ENCODE measurements at regions not wholly inside any gene's neighbourhood (a gene's known extent, or its start where the extent isn't known, plus 50 kb on each side); places are given as distances from the start of the nearest gene placed in this dataset.
A peak's percentile ranks its signal among the peaks of the same experiment; 100 is the strongest.

DNA sequence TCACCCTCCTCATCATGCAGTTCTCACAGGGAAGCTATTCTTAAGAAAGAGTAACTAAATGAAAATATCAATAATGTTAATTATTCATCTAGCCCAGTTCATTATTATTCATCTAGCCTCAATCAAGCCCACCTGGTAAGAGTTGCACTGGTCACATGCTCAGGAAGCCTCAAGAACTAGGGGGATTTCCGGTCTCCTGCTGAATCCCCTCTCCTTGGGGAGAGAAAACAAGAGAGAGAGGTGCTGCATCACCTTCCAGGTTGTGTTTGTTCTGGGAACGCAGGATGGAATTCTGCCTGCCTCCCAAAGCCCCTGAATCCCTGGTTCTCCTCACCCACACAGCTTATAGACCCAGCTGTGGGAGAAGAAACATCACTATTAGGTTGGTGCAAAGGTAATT is 164.0 kb downstream of the PMP22 start:
- DNase-seq (ENCODE audit: extremely low read depth, low read depth) = no peak
- no peak overlapping the region for H3K4me3 ChIP-seq (replicated peaks; ENCODE audit: low read depth, low read length)
- no peak for TF ChIP-seq CTCF (IDR thresholded peaks at IDR 0.05; ENCODE audit: low read depth, low read length, missing control alignments)

DNA sequence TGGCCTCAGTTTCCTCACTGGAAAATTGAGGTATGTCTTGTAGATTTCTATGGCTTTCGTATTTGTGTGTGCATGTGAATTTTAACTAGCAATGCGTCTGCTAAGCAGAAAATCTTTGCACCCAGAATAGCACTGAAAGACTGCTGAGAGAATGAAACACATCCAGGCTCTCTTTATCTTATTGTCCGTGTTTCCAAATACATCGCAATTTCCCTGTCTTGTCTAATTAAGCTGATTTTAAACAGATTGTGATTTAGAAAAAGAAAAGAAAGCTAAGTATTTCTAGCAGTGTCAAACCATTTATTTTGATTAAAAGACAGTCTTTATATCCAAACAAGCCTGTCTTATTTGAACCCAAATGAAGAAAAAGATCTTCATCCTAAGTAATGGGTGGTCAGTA is 168.6 kb downstream of the PMP22 start:
- TF ChIP-seq CTCF (IDR thresholded peaks at IDR 0.05; ENCODE audit: low read depth, low read length, missing control alignments) = no peak
- no peak overlapping the region for H3K4me3 ChIP-seq (replicated peaks; ENCODE audit: low read depth, low read length)
- no peak for DNase-seq (ENCODE audit: extremely low read depth, low read depth)

GRCh38 chr17:15095935-15096334 is 169.2 kb downstream of the PMP22 start:
- DNase-seq (ENCODE audit: extremely low read depth, low read depth) = no peak
- no peak overlapping the region for H3K4me3 ChIP-seq (replicated peaks; ENCODE audit: low read depth, low read length)
- no peak for TF ChIP-seq CTCF (IDR thresholded peaks at IDR 0.05; ENCODE audit: low read depth, low read length, missing control alignments)

DNA sequence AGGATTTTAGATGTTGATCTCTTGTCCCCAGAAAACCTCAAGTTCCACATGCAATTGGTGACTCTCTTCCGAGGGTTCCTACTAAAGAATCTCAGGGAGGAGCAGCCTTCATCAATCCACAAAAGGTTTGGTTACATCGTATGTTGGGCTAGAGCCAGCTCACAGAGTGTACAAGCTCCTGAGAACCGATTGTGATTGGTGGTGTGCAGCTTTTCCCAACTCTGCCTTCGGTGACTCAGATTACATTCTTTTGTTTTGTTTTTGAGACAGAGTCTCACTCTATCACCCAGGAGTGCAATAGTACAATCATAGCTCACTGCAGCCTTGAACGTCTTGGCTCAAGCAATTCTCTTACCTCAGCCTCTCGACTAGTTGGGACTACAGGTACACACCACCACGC is 172.4 kb downstream of the PMP22 start:
- DNase-seq (ENCODE audit: extremely low read depth, low read depth) = peak; percentile 26
- H3K4me3 ChIP-seq (replicated peaks; ENCODE audit: low read depth, low read length) = no peak overlapping the region
- TF ChIP-seq CTCF (IDR thresholded peaks at IDR 0.05; ENCODE audit: low read depth, low read length, missing control alignments) = no peak

GRCh38 chr17:15092261-15092660 is 172.9 kb downstream of the PMP22 start:
- TF ChIP-seq CTCF (IDR thresholded peaks at IDR 0.05; ENCODE audit: low read depth, low read length, missing control alignments) = no peak
- no peak overlapping the region for H3K4me3 ChIP-seq (replicated peaks; ENCODE audit: low read depth, low read length)
- DNase-seq (ENCODE audit: extremely low read depth, low read depth) = no peak

DNA sequence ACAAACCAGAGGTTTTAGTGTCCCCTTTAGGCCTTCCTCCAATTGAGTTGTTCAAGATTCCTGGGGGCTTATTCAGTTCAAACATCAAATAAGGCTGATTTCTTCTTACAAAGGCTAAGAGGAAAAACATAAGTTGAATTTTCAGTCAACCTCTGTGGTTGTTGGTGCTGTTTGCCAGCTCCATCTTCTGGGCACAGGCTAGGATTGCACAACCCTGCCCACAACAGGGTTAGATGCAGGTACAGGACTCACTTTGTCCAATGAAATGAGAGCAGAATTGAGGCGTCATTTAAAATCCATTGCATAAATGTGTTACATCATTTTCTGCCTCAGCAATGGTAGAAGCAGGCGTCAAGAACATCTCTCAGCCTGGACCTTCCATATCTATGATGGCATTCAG is 173.3 kb downstream of the PMP22 start:
- no peak for DNase-seq (ENCODE audit: extremely low read depth, low read depth)
- peak; percentile 30 for TF ChIP-seq CTCF (IDR thresholded peaks at IDR 0.05; ENCODE audit: low read depth, low read length, missing control alignments)
- no peak overlapping the region for H3K4me3 ChIP-seq (replicated peaks; ENCODE audit: low read depth, low read length)

GRCh38 chr17:15090533-15090932 is 174.6 kb downstream of the PMP22 start:
- no peak for TF ChIP-seq CTCF (IDR thresholded peaks at IDR 0.05; ENCODE audit: low read depth, low read length, missing control alignments)
- H3K4me3 ChIP-seq (replicated peaks; ENCODE audit: low read depth, low read length) = no peak overlapping the region
- no peak for DNase-seq (ENCODE audit: extremely low read depth, low read depth)
